Liver (tissue), 6 donors: ENCODE measurements at regions not wholly inside any gene's neighbourhood (a gene's known extent, or its start where the extent isn't known, plus 50 kb on each side); places are given as distances from the start of the nearest gene placed in this dataset.
"Not testable (repeated sequence)": the region's sequence is repeated elsewhere in the genome, so short reads cannot be mapped to it uniquely, and the experiment has no call there.

Experiments
- DNase-seq: peaks from one replicate; pipeline ENCODE4 v3.0.0-alpha.2; 2017; ENCODE audit warnings: low spot score
- H3K27ac ChIP-seq, 2 donors: one replicate each; pipeline ENCODE4 v1.7.0; 2013; ENCODE audit warnings: inconsistent platforms in 2 of 2, low read length in 2 of 2, control low read depth in 1 of 2, low read depth in 1 of 2, mild to moderate bottlenecking in 1 of 2
- H3K27me3 ChIP-seq, 4 donors: one replicate each; pipeline versions ENCODE4 v1.6.1 to v1.7.0; 2013; ENCODE audit warnings: low read length in 3 of 4, inconsistent platforms in 1 of 4, mild to moderate bottlenecking in 1 of 4, moderate library complexity in 1 of 4; ENCODE audit not compliant: control insufficient read depth in 4 of 4, insufficient read depth in 4 of 4
- H3K36me3 ChIP-seq, 4 donors: one replicate each; pipeline versions ENCODE4 v1.6.1 to v1.7.0; 2013; ENCODE audit warnings: low read length in 3 of 4, mild to moderate bottlenecking in 3 of 4, low read depth in 1 of 4, moderate library complexity in 1 of 4; ENCODE audit not compliant: control insufficient read depth in 4 of 4, insufficient read depth in 3 of 4
- H3K4me1 ChIP-seq, 4 donors: one replicate each; pipeline versions ENCODE4 v1.6.1 to v1.7.0; 2013; ENCODE audit warnings: low read length in 3 of 4, mild to moderate bottlenecking in 3 of 4, moderate library complexity in 1 of 4; ENCODE audit not compliant: control insufficient read depth in 4 of 4, insufficient read depth in 4 of 4
- H3K4me3 ChIP-seq, 3 donors: one replicate each; pipeline versions ENCODE4 v1.6.1 to v1.7.0; 2013; ENCODE audit warnings: low read length in 3 of 3, control low read depth in 1 of 3, low read depth in 1 of 3, mild to moderate bottlenecking in 1 of 3
- H3K9ac ChIP-seq, 2 donors: one replicate each; pipeline ENCODE4 v1.7.0; 2013; ENCODE audit warnings: low read length in 2 of 2, mild to moderate bottlenecking in 2 of 2, moderate library complexity in 2 of 2, control low read depth in 1 of 2, low read depth in 1 of 2
- H3K9me3 ChIP-seq, 4 donors: one replicate each; pipeline versions ENCODE4 v1.6.1 to v1.7.0; 2013; ENCODE audit warnings: low read length in 3 of 4; ENCODE audit not compliant: control insufficient read depth in 4 of 4
- WGBS: extraction: QIAGEN DNeasy Blood & Tissue Kit; methylation state at CpG from one replicate; pipeline ENCODE4 v1.1.7; 2013; 5-methylcytosine and 5-hydroxymethylcytosine counted together
- donor health status: healthy.
- donor health status: healthy.
- donor health status: healthy.

DNA sequence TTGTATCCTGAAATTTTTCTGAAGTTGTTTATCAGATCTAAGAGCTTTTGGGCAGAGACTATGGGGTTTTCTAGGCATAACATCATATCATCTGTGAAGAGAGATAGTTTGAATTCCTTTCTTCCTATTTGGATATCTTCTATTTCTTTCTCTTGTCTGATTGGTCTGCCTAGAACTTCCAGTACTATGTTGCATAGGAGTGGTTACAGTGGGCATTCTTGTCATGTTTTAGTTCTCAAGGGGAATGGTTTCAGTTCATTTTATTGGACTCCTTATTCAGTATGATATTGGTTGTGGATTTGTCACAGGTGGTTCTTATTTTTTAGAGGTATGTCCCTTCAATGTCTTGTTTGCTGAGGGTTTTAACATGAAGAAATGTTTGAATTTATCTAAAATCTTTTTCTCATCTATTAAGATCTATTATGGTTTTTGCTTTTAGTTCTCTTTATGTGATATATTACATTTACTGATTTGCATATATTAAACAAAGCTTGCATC is 286.6 kb upstream of the C1QTNF3 start:
- H3K36me3 ChIP-seq, H3K9me3 ChIP-seq, H3K27ac ChIP-seq, DNase-seq, H3K9ac ChIP-seq, H3K27me3 ChIP-seq, H3K4me3 ChIP-seq, H3K4me1 ChIP-seq: not testable (repeated sequence)

DNA sequence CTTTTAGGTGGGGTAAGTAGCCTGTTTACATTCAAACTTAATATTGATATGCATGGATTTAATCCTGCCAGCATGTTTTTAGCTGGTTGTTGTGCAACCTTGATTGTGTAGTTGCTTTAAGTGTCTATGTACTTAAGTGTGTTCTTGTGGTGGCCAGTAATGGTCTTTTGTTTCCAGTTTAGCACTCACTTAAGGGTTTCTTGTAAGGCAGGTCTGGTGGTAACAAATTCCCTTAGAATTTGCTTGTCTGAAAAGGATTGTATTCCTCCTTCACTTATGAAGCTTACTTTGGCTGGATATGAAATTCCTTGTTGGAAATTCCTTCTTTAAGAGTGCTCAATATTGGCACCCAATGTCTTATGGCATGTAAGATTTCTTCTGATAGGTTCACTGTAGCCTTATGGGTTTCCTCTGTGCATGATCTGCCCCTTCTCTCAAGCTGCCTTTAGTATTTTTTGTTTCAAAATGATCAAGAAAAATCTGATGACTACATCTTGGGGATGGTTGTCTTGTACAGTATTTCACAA is 289.0 kb upstream of the C1QTNF3 start:
- H3K27ac ChIP-seq, H3K9me3 ChIP-seq, H3K4me3 ChIP-seq, H3K4me1 ChIP-seq, H3K36me3 ChIP-seq, H3K9ac ChIP-seq, H3K27me3 ChIP-seq, DNase-seq: not testable (repeated sequence)

DNA sequence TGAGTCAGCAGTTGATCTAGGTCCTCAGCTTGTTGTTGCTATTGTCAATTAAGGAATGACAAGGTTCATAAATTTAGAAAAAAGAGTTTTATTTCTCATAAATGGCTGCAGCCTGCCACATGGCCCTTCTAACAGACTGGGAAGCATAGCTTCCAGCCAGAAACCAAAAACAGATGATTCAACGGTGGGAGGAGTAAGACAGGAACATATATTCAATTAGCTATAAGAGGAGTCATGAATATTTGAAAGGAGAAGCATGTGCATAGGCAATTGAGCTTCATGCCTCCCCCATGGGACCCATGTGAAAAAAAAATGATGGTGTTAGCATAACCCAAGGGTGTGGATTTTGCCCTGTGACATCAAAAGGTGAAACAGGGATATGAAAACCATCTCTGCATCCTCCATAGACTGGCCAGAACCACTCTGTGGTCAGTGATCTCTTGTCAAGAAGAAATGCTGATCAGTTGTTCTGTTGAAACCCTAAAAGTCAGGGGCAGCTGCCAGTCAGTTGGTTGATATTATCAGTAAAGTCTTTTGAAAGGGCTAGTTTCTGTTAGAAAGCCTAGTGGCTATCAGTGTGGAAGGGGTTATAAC is 296.5 kb upstream of the C1QTNF3 start:
- H3K9ac ChIP-seq, H3K4me1 ChIP-seq, H3K27ac ChIP-seq: not testable (repeated sequence)

DNA sequence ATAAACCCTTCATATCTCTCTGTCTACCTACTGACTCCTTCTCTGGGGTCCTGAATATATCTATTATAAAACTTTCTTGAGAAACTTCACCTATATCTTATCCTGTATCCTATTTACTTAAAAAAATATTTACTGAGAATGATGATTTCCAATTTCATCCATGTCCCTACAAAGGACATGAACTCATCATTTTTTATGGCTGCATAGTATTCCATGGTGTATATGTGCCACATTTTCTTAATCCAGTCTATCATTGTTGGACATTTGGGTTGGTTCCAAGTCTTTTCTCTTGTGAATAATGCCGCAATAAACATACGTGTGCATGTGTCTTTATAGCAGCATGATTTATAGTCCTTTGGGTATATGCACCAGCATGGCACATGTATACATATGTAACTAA is 301.7 kb upstream of the RAI14 start:
- H3K4me3 ChIP-seq, H3K27me3 ChIP-seq, H3K36me3 ChIP-seq, H3K27ac ChIP-seq, H3K9me3 ChIP-seq, H3K9ac ChIP-seq, H3K4me1 ChIP-seq, DNase-seq: not testable (repeated sequence)
- 76% methylated on average over 2 of the region's 2 CpGs for WGBS

More for the DNA sequence above, 296.5 kb upstream of the C1QTNF3 start:
- H3K27me3 ChIP-seq, H3K4me3 ChIP-seq, DNase-seq, H3K36me3 ChIP-seq, H3K9me3 ChIP-seq: not testable (repeated sequence)
- 67% methylated on average over 1 of the region's 1 CpG for WGBS

DNA sequence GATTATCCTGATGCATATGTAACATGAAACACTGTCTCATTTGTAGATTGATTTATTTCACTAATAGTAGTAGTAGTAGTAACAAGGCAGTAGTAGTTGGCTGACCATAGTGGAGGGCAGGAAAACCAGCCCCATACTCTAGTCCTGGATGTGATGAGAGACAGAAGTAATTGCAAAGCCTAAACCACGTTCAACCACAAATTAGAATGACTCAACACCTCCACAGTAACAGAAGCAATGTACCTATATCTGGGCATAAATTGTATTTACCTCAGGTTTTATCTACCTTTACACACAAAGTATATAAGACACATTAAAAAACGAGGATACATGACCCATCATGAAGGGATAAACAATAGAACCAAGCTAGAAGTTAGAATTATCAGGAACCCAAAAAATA is 284.7 kb upstream of the RAI14 start:
- DNase-seq, H3K4me1 ChIP-seq, H3K27ac ChIP-seq, H3K9ac ChIP-seq, H3K9me3 ChIP-seq, H3K27me3 ChIP-seq, H3K36me3 ChIP-seq, H3K4me3 ChIP-seq: not testable (repeated sequence)
- WGBS, result 38% methylated on average over 1 of the region's 2 CpGs

DNA sequence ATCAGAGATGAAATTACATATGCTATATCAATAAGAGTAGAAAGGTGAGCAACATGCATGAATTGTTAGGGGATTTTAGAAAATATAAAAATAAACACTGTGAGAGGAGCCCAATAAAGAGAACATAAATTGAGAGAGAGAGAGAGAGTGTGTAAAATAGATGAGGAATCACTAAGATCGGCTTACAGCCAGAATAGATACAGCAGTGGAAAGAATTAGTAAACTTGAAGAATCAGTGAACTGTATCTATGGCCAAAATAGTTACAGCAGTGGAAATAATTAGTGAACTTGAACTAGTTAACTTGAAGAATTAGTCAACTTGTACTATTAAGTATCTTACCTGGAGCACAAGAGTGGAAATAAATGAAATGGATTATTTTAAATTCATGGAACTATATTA is 284.3 kb upstream of the RAI14 start:
- H3K9ac ChIP-seq, H3K4me3 ChIP-seq, DNase-seq, H3K4me1 ChIP-seq, H3K27ac ChIP-seq, H3K36me3 ChIP-seq, H3K27me3 ChIP-seq, H3K9me3 ChIP-seq: not testable (repeated sequence)
- WGBS, result 32% methylated on average over 1 of the region's 1 CpG

DNA sequence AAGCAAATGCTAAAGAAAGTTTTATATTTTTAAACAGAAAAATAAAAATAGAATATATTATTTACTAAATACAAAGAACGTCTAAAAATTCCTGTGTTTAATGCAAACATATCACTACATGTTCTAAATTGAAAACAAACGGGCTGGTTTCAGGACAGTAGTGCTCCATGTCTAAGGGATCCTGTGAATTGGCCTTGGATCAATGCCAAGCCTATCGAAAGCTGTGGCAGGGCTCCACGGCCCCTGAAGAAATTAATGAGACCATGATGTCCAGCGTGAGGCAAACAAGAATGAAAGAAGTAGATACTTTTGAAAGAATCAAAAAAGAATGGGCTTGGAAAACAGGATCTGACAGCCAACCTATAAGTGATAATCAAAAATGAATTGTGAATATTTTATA is 283.4 kb upstream of the RAI14 start:
- H3K27ac ChIP-seq, DNase-seq, H3K27me3 ChIP-seq, H3K4me3 ChIP-seq, H3K9ac ChIP-seq, H3K4me1 ChIP-seq, H3K36me3 ChIP-seq, H3K9me3 ChIP-seq: not testable (repeated sequence)
- 69% methylated on average over 5 of the region's 5 CpGs for WGBS

DNA sequence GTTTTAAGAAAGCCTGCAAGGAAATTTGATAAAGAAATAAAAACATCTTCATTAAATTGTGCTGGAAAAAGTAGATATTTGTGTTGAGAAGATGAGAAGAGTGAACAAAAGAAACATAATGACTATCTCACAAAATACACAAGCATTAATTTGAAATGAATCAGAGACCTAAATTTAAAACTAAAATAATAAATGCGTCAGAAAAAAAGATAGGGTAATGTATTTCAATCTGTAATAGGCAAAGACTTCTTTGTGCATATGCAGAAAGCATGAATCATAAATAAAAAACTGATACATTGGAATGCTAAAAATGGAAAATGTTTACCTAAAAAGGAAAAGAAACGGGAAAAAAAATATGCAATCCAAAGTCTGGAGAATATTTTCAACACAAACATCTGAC is 278.5 kb upstream of the RAI14 start:
- H3K9me3 ChIP-seq, H3K27me3 ChIP-seq, H3K4me1 ChIP-seq, DNase-seq, H3K4me3 ChIP-seq, H3K9ac ChIP-seq, H3K36me3 ChIP-seq, H3K27ac ChIP-seq: not testable (repeated sequence)
- 72% methylated on average over 2 of the region's 2 CpGs for WGBS
